ENCODE measurements at regions not wholly inside any gene's neighbourhood (a gene's known extent, or its start where the extent isn't known, plus 50 kb on each side); places are given as distances from the start of the nearest gene placed in this dataset.
"Not testable (repeated sequence)": the region's sequence is repeated elsewhere in the genome, so short reads cannot be mapped to it uniquely, and the experiment has no call there.

DNA sequence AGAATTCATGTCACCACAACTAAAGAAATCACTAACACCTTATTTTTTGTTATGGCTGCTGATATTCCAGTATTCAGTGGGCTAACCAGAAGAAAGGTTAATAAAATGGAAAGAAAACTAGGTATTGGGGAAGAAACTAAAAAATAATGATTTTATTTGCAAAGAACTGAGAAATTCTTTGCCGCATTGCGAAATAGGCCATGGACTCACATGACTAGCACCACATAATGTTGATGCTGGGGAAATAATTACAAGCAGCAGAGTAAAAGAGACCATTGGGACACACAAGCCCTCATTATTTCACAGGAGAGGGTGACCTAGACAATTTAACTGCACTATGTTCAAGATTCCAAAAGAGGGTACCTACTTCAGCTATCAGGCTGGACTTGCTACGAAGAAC is 1411.5 kb downstream of the SLITRK5 start:
- no peak overlapping the region for H3K27ac ChIP-seq (ENCODE audit: low read depth, low read length, severe bottlenecking)
- H3K4me3 ChIP-seq (ENCODE audit: extremely low read depth, insufficient read depth, low read length, poor library complexity, severe bottlenecking), result no peak overlapping the region
- no peaks in the 10 kb centered on the region for H3K9me3 ChIP-seq (ENCODE audit: control insufficient read depth, low read length)
- 70 to 100% methylated on average over 2 of the region's 3 CpGs for WGBS, 2 experiments (ENCODE audit: insufficient coverage in 2 of 2)
- no peaks in the 10 kb centered on the region for H3K36me3 ChIP-seq (ENCODE audit: control insufficient read depth, insufficient read depth, low read length)
- H3K4me1 ChIP-seq (ENCODE audit: control insufficient read depth, insufficient read depth, low read length, poor library complexity, severe bottlenecking), result no peaks in the 10 kb centered on the region

DNA sequence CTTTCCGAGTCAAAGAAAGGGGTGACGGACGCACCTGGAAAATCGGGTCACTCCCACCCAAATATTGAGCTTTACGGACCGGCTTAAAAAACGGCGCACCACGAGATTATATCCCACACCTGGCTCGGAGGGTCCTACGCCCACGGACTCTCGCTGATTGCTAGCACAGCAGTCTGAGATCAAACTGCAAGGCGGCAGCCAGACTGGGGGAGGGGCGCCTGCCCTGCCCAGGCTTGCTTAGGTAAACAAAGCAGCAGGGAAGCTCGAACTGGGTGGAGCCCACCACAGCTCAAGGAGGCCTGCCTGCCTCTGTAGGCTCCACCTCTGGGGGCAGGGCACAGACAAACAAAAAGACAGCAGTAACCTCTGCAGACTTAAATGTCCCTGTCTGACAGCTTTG is 1416.9 kb downstream of the SLITRK5 start:
- H3K4me1 ChIP-seq (ENCODE audit: control insufficient read depth, insufficient read depth, low read length, poor library complexity, severe bottlenecking); H3K36me3 ChIP-seq (ENCODE audit: control insufficient read depth, insufficient read depth, low read length); H3K4me3 ChIP-seq (ENCODE audit: extremely low read depth, insufficient read depth, low read length, poor library complexity, severe bottlenecking); H3K27ac ChIP-seq (ENCODE audit: low read depth, low read length, severe bottlenecking); H3K9me3 ChIP-seq (ENCODE audit: control insufficient read depth, low read length): not testable (repeated sequence)
- WGBS, 2 experiments (ENCODE audit: insufficient coverage in 2 of 2), result 82% methylated on average over 8 of the region's 16 CpGs; no CpG with 5 or more reads in 1 of the 2 experiments

DNA sequence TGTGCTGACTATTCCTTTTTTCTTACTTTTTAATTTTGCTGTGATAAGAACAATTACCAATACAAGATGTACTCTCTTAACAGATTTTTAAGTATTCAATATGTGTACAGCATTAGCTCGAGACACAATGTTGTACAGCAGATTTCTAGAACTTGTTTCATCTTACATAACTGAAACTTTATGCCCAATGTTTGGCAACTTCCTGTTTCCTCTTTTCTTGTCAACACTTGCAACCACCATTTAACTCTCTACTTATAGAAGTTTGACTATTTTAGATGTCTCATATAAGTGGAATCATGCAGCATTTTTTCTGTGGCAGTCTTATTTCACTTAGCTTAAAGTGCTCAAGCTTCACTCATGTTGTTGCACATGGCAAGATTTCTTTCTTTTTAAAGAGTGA is 1426.8 kb downstream of the SLITRK5 start:
- no peaks in the 10 kb centered on the region for H3K36me3 ChIP-seq (ENCODE audit: control insufficient read depth, insufficient read depth, low read length)
- H3K4me1 ChIP-seq (ENCODE audit: control insufficient read depth, insufficient read depth, low read length, poor library complexity, severe bottlenecking), result no peaks in the 10 kb centered on the region
- WGBS, 2 experiments (ENCODE audit: insufficient coverage in 2 of 2), result no CpG with 5 or more reads among the region's 1 CpG
- H3K9me3 ChIP-seq (ENCODE audit: control insufficient read depth, low read length), result no peaks in the 10 kb centered on the region
- H3K4me3 ChIP-seq (ENCODE audit: extremely low read depth, insufficient read depth, low read length, poor library complexity, severe bottlenecking), result no peak overlapping the region
- H3K27ac ChIP-seq (ENCODE audit: low read depth, low read length, severe bottlenecking), result no peak overlapping the region

DNA sequence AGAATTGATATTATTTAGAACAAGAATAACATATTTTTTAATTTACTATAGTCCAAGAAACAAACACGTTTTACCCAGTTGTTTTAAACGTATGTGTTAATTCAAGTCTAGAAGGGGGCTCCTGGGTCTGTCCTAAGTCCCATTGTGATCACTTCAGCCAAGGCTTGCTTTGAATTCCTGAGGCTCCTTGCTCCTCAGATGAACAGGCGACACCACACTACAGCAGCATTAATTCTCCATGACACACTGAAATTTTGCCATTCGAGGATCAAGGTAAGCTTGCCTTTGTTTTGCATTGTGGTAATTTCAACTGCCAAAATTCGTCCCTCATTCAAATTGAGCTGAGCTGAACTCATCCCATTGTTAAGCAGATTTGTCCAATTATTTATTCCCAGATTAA is 1442.6 kb downstream of the SLITRK5 start:
- 39 to 52% methylated on average over 2 of the region's 5 CpGs for WGBS, 2 experiments (ENCODE audit: insufficient coverage in 2 of 2)
- no peak overlapping the region for H3K27ac ChIP-seq (ENCODE audit: low read depth, low read length, severe bottlenecking)
- no peak overlapping the region for H3K4me3 ChIP-seq (ENCODE audit: extremely low read depth, insufficient read depth, low read length, poor library complexity, severe bottlenecking)
- H3K9me3 ChIP-seq (ENCODE audit: control insufficient read depth, low read length), result no peaks in the 10 kb centered on the region
- no peaks in the 10 kb centered on the region for H3K36me3 ChIP-seq (ENCODE audit: control insufficient read depth, insufficient read depth, low read length)
- no peaks in the 10 kb centered on the region for H3K4me1 ChIP-seq (ENCODE audit: control insufficient read depth, insufficient read depth, low read length, poor library complexity, severe bottlenecking)

DNA sequence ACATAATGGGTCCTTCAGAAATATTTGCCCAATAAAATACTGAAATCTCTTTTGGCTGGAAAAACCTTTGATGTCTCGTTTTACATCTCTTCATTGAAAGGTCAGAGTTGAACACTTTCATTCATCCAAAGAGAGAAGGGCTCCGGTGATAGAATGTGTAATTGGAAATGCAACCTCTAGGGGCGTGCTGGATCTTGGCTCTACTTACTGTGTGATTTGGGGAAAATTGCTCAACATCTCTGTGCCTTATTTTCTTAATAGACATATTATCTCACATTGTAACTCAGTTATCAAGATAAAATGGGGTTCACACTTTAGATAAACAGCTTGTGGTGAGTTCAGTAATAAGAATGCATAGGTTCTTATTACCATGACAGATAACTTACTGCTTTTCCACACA is 1444.1 kb downstream of the SLITRK5 start:
- H3K27ac ChIP-seq (ENCODE audit: low read depth, low read length, severe bottlenecking), result no peak overlapping the region

DNA sequence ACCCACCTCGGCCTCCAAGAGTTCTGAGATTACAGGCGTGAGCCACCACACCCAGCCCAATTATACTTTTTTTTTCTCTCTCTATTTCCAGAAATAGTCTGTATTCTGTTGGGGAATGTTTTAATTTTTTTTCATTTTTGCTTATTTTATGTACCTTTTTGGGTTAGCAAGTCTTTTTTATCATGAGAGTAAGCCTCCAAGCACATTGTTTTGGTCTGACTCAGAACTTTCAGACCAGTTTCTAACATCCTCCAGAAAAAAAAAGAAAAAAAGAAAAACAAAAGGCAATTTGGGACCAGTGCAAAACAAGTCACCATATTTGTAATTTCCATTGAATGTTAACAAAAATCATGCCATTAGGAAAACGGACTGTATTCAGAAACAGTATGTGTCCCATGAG is 1465.5 kb downstream of the SLITRK5 start:
- no peak overlapping the region for H3K4me3 ChIP-seq (ENCODE audit: extremely low read depth, insufficient read depth, low read length, poor library complexity, severe bottlenecking)
- no peak overlapping the region for H3K27ac ChIP-seq (ENCODE audit: low read depth, low read length, severe bottlenecking)
- WGBS, 2 experiments (ENCODE audit: insufficient coverage in 2 of 2), result no CpG with 5 or more reads among the region's 3 CpGs
- no peaks in the 10 kb centered on the region for H3K36me3 ChIP-seq (ENCODE audit: control insufficient read depth, insufficient read depth, low read length)
- H3K4me1 ChIP-seq (ENCODE audit: control insufficient read depth, insufficient read depth, low read length, poor library complexity, severe bottlenecking), result no peaks in the 10 kb centered on the region
- no peaks in the 10 kb centered on the region for H3K9me3 ChIP-seq (ENCODE audit: control insufficient read depth, low read length)

More for the DNA sequence above, 1444.1 kb downstream of the SLITRK5 start:
- H3K4me1 ChIP-seq (ENCODE audit: control insufficient read depth, insufficient read depth, low read length, poor library complexity, severe bottlenecking), result no peaks in the 10 kb centered on the region
- WGBS, 2 experiments (ENCODE audit: insufficient coverage in 2 of 2), result 80 to 90% methylated on average over 1 to 2 of the region's 3 CpGs
- H3K9me3 ChIP-seq (ENCODE audit: control insufficient read depth, low read length), result no peaks in the 10 kb centered on the region
- no peak overlapping the region for H3K4me3 ChIP-seq (ENCODE audit: extremely low read depth, insufficient read depth, low read length, poor library complexity, severe bottlenecking)
- H3K36me3 ChIP-seq (ENCODE audit: control insufficient read depth, insufficient read depth, low read length), result no peaks in the 10 kb centered on the region

DNA sequence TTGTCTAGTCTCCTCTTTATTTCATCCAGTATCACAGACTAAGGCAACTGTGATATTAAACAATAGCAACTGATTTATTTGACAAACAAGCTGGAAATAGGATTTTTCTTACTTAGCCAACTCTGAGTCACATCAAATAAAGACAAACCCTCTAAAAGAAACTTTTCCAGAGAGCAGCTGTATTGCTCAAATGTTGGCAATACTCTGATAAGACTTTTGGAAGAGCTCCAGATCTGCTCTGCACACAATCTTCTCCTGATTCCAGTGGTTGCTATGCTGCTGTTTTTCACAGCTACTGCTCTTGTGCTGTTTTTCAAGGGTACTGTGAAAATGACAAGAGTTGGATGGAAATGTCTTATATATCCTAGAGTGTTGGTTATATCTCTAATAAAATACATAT is 1479.2 kb downstream of the SLITRK5 start:
- H3K36me3 ChIP-seq (ENCODE audit: control insufficient read depth, insufficient read depth, low read length), result no peaks in the 10 kb centered on the region
- H3K4me1 ChIP-seq (ENCODE audit: control insufficient read depth, insufficient read depth, low read length, poor library complexity, severe bottlenecking), result no peaks in the 10 kb centered on the region
- no peak overlapping the region for H3K27ac ChIP-seq (ENCODE audit: low read depth, low read length, severe bottlenecking)
- no peak overlapping the region for H3K4me3 ChIP-seq (ENCODE audit: extremely low read depth, insufficient read depth, low read length, poor library complexity, severe bottlenecking)
- H3K9me3 ChIP-seq (ENCODE audit: control insufficient read depth, low read length), result peaks cover 3% of the 10 kb centered on the region

DNA sequence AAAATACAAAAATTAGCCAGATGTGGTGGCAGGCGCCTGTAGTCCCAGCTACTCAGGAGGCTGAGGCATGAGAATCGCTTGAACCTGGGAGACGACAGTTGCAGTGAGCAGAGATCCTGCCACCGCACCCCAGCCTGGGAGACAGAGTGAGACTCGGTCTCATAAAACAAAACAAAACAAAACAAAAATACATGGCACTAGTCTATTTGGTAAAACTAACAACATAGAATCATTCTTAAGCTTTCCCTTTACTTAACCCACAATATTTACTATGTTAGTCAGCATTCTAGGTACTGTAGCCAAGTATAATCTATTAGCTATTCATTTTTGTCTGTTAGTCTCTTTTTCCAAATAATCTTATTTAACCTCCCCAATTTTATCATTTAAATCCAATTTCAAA is 1482.8 kb downstream of the SLITRK5 start:
- Histone ChIP-seq H3K4me3 (ENCODE audit: extremely low read depth, insufficient read depth, low read length, poor library complexity, severe bottlenecking) (no peak overlapping the region), H3K4me1 (ENCODE audit: control insufficient read depth, insufficient read depth, low read length, poor library complexity, severe bottlenecking) (no peaks in the 10 kb centered on the region), H3K36me3 (ENCODE audit: control insufficient read depth, insufficient read depth, low read length) (no peaks in the 10 kb centered on the region), H3K9me3 (ENCODE audit: control insufficient read depth, low read length) (peaks cover 3% of the 10 kb centered on the region), H3K27ac (ENCODE audit: low read depth, low read length, severe bottlenecking) (no peak overlapping the region)
- WGBS, 2 experiments (ENCODE audit: insufficient coverage in 2 of 2), result 94 to 95% methylated on average over 3 to 4 of the region's 5 CpGs

DNA sequence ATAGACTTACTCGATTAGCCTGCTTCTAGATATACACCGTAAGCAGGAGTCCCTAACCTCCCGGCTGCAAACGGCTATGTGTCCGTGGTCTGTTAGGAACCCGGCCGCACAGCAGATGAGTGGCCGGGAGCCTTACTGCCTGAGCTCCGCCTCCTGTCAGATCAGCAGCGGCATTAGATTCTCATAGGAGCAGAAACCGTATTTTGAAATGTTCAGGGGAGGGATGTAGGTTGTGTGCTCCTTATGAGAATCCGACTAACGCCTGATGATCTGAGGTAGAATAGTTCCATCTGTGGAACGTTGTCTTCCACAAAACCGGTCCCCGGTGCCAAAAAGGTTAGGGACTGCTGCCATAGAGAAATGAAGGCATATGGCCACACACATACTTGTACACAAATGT is 1491.9 kb downstream of the SLITRK5 start:
- Histone ChIP-seq H3K27ac (ENCODE audit: low read depth, low read length, severe bottlenecking) (no peak overlapping the region), H3K4me3 (ENCODE audit: extremely low read depth, insufficient read depth, low read length, poor library complexity, severe bottlenecking) (no peak overlapping the region), H3K4me1 (ENCODE audit: control insufficient read depth, insufficient read depth, low read length, poor library complexity, severe bottlenecking) (no peaks in the 10 kb centered on the region), H3K36me3 (ENCODE audit: control insufficient read depth, insufficient read depth, low read length) (no peaks in the 10 kb centered on the region), H3K9me3 (ENCODE audit: control insufficient read depth, low read length) (no peaks in the 10 kb centered on the region)
- 94 to 97% methylated on average over 11 to 13 of the region's 16 CpGs for WGBS, 2 experiments (ENCODE audit: insufficient coverage in 2 of 2)

DNA sequence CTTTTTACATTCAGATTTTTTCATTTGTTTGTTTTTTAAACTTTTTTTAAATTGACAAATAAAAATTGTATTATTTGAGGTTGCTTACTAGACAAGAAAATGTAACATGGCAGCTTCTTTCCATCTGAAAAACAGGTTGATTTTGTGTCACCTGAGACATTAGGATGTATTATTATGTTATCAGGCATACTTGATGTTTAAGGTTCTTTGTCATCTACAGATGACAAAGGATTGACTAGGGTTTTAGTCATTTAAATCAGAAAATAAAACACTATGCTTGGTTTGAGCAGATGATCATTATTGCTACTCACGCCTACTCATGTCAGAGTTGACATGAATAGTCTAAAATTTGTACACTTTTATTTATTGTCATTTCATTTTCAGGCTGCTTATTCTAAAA is 1494.5 kb downstream of the SLITRK5 start:
- Histone ChIP-seq H3K27ac (ENCODE audit: low read depth, low read length, severe bottlenecking) (no peak overlapping the region), H3K9me3 (ENCODE audit: control insufficient read depth, low read length) (no peaks in the 10 kb centered on the region), H3K4me1 (ENCODE audit: control insufficient read depth, insufficient read depth, low read length, poor library complexity, severe bottlenecking) (no peaks in the 10 kb centered on the region), H3K36me3 (ENCODE audit: control insufficient read depth, insufficient read depth, low read length) (no peaks in the 10 kb centered on the region), H3K4me3 (ENCODE audit: extremely low read depth, insufficient read depth, low read length, poor library complexity, severe bottlenecking) (no peak overlapping the region)
- WGBS, 2 experiments (ENCODE audit: insufficient coverage in 2 of 2), result no CpG with 5 or more reads among the region's 1 CpG

DNA sequence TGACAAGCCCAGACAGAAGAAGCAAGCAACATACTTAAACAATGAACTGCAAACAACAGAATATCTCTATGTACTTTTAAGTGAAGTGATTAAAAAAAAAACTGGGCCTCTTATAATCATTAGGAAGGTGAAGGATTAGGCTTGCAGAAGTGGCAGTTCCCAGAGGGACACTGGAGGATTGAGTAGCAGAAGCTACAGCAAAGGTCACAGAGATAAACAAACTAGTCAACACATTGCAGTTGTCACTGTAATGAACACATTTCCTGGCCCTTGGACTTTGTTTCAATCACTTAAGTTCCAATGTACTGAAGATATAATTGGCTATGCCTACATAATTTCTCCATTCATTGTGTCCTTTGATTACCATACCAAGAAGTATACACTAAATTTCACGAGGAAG is 1498.8 kb downstream of the SLITRK5 start:
- Histone ChIP-seq H3K36me3 (ENCODE audit: control insufficient read depth, insufficient read depth, low read length) (no peaks in the 10 kb centered on the region), H3K27ac (ENCODE audit: low read depth, low read length, severe bottlenecking) (no peak overlapping the region), H3K9me3 (ENCODE audit: control insufficient read depth, low read length) (no peaks in the 10 kb centered on the region), H3K4me3 (ENCODE audit: extremely low read depth, insufficient read depth, low read length, poor library complexity, severe bottlenecking) (no peak overlapping the region), H3K4me1 (ENCODE audit: control insufficient read depth, insufficient read depth, low read length, poor library complexity, severe bottlenecking) (no peaks in the 10 kb centered on the region)
- no CpG with 5 or more reads among the region's 1 CpG for WGBS, 2 experiments (ENCODE audit: insufficient coverage in 2 of 2)

DNA sequence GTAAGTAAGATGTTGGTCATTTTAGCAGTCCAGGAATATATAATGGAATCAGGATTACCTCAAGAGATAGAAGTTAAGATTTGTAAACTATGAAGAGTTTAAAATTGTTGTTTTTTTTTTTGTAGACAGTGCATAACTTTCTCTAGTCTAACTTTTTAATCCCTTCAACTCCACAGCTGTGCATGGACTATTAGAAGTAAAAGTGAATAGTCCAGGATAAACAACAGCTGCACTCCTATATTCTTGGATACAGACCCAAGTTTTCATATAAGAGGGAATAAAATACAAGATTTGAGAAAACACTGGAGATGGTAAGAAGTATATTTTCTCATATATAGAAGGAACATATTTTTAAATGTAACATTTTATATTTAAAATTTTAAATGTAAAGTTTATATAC is 1509.9 kb downstream of the SLITRK5 start:
- Histone ChIP-seq H3K36me3 (ENCODE audit: control insufficient read depth, insufficient read depth, low read length) (no peaks in the 10 kb centered on the region), H3K27ac (ENCODE audit: low read depth, low read length, severe bottlenecking) (no peak overlapping the region), H3K4me3 (ENCODE audit: extremely low read depth, insufficient read depth, low read length, poor library complexity, severe bottlenecking) (no peak overlapping the region), H3K4me1 (ENCODE audit: control insufficient read depth, insufficient read depth, low read length, poor library complexity, severe bottlenecking) (no peaks in the 10 kb centered on the region), H3K9me3 (ENCODE audit: control insufficient read depth, low read length) (peaks cover 5% of the 10 kb centered on the region)

All from mesodermal cell (in vitro differentiated cells).